ENCODE measurements at regions not wholly inside any gene's neighbourhood (a gene's known extent, or its start where the extent isn't known, plus 50 kb on each side); places are given as distances from the start of the nearest gene placed in this dataset.
"Not testable (repeated sequence)": the region's sequence is repeated elsewhere in the genome, so short reads cannot be mapped to it uniquely, and the experiment has no call there.

- H3K27ac ChIP-seq: no peak overlapping the region
- DNase-seq (ENCODE audit: low spot score): no peak
- POLR2A ChIA-PET (ENCODE audit: low non-redundant PET): no interaction called here
- TF ChIP-seq, protein P1, sequence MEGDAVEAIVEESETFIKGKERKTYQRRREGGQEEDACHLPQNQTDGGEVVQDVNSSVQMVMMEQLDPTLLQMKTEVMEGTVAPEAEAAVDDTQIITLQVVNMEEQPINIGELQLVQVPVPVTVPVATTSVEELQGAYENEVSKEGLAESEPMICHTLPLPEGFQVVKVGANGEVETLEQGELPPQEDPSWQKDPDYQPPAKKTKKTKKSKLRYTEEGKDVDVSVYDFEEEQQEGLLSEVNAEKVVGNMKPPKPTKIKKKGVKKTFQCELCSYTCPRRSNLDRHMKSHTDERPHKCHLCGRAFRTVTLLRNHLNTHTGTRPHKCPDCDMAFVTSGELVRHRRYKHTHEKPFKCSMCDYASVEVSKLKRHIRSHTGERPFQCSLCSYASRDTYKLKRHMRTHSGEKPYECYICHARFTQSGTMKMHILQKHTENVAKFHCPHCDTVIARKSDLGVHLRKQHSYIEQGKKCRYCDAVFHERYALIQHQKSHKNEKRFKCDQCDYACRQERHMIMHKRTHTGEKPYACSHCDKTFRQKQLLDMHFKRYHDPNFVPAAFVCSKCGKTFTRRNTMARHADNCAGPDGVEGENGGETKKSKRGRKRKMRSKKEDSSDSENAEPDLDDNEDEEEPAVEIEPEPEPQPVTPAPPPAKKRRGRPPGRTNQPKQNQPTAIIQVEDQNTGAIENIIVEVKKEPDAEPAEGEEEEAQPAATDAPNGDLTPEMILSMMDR (conservative IDR thresholded peaks at IDR 0.05; ENCODE audit: low read depth): no peak
- CTCF ChIA-PET: no interaction called here
Measured at GRCh38 chr13:90498096-90498495, 849.4 kb upstream of the MIR17HG start.

DNA sequence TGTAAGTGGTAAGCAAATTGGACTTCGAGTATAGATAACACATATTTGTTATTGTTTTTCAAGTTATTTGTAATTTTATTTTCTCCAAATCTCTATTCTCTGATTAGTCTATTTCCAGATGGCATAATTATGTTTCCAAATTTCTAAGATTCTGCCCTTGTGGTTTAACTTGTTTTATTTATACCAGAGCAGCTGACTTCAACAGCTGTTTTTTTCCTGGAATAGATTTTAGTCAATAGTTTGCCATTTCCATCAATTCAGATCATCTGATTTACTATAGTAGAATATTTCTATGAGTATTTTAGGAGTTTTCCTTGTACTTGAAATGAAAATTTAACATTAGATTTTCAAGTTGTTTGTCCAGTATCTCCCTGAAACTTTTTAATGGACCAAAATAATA lies 848.7 kb upstream of the MIR17HG start:
- no peak for DNase-seq (ENCODE audit: low spot score)
- TF ChIP-seq, protein P1 (conservative IDR thresholded peaks at IDR 0.05; ENCODE audit: low read depth): no peak
- ChIA-PET CTCF (no interaction called here), POLR2A (ENCODE audit: low non-redundant PET) (no interaction called here)
- H3K27ac ChIP-seq: no peak overlapping the region

DNA sequence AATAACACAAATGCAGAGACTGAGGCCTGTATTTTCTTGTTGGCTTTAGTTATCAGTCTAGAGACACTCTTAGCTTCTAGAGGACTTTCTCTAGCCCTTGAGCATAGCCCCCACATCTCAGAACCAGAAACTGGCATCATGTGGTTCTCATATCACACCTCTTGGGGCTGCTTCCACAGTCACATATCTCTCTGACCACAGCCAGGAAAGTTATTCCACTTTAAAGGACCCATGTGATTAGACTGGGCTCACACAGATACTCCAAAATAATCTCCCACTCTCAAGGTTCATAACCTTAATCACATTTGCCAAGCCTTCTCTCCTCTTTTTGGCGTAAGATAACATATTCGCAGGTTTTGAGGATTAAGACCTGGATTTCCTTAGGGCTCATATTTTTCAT lies 846.9 kb upstream of the MIR17HG start:
- CTCF ChIA-PET: no interaction called here
- no peak overlapping the region for H3K27ac ChIP-seq
- DNase-seq (ENCODE audit: low spot score): no peak
- POLR2A ChIA-PET (ENCODE audit: low non-redundant PET): no interaction called here
- TF ChIP-seq, protein P1 (conservative IDR thresholded peaks at IDR 0.05; ENCODE audit: low read depth): no peak

DNA sequence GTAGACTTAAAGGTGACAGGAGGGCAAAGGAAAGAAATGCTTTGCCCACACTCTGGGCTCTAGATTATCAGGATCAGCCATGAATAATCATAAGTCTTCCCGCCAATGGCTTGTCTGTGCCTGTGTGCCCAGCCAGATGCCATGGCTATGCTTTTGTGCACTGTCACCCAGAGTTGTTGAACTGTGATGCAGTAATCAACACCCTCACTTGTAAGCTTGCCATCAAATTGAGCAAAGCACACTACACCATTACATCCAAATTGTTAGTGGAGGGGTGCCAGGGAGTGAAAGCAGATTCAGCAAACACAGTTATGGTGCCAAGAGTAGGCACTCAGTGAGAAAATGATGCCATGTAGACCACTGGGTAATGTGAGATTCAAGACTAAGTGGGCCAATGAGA lies 845.3 kb upstream of the MIR17HG start:
- DNase-seq (ENCODE audit: low spot score): no peak
- ChIA-PET POLR2A (ENCODE audit: low non-redundant PET) (no interaction called here), CTCF (interaction anchor here (0.7 kb wide), 1 partner anchor 267 kb away, joined by 3 read pairs; no protein-coding TSS in a partner anchor)
- no peak overlapping the region for H3K27ac ChIP-seq
- TF ChIP-seq, protein P1 (conservative IDR thresholded peaks at IDR 0.05; ENCODE audit: low read depth): no peak

- H3K27ac ChIP-seq: no peak overlapping the region
- ChIA-PET POLR2A (ENCODE audit: low non-redundant PET) (no interaction called here), CTCF (interaction anchor here (0.7 kb wide), 1 partner anchor 267 kb away, joined by 3 read pairs; no protein-coding TSS in a partner anchor)
- no peak for DNase-seq (ENCODE audit: low spot score)
- TF ChIP-seq, protein P1 (conservative IDR thresholded peaks at IDR 0.05; ENCODE audit: low read depth): no peak
Measured at GRCh38 chr13:90502762-90503161, 844.7 kb upstream of the MIR17HG start.

GRCh38 chr13:90510319-90510718 lies 837.2 kb upstream of the MIR17HG start:
- TF ChIP-seq, protein P1 (conservative IDR thresholded peaks at IDR 0.05; ENCODE audit: low read depth): no peak
- H3K27ac ChIP-seq: no peak overlapping the region
- DNase-seq (ENCODE audit: low spot score): no peak
- ChIA-PET POLR2A (ENCODE audit: low non-redundant PET) (no interaction called here), CTCF (interaction anchor here (0.7 kb wide), 1 partner anchor 24 kb away, joined by 4 read pairs; no protein-coding TSS in a partner anchor)

DNA sequence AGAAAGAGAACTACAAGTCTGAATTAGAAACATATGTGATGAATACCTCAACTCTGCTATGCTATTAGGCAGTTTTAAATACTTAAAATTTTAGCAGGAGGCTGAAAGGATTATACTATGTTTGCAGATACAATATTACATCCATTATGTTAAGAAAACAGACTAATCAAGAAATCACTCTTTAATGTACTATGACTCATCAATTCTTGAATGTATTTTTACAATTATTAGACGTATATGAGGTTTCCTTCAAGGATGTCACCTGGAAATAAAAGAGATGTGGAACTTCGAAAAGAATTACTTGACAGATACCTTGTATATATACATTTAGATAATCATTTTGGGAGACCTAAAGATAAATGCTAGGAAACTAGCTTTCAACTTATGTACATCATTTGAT lies 835.6 kb upstream of the MIR17HG start:
- TF ChIP-seq, protein P1 (conservative IDR thresholded peaks at IDR 0.05; ENCODE audit: low read depth): no peak
- ChIA-PET POLR2A (ENCODE audit: low non-redundant PET) (no interaction called here), CTCF (no interaction called here)
- no peak for DNase-seq (ENCODE audit: low spot score)
- no peak overlapping the region for H3K27ac ChIP-seq

GRCh38 chr13:90514712-90515111 lies 832.8 kb upstream of the MIR17HG start:
- CTCF ChIA-PET; POLR2A ChIA-PET (ENCODE audit: low non-redundant PET); DNase-seq (ENCODE audit: low spot score); H3K27ac ChIP-seq: not testable (repeated sequence)

All from RWPE1 (cell line).